ENCODE measurements at regions not wholly inside any gene's neighbourhood (a gene's known extent, or its start where the extent isn't known, plus 50 kb on each side); places are given as distances from the start of the nearest gene placed in this dataset.
"Not testable (repeated sequence)": the region's sequence is repeated elsewhere in the genome, so short reads cannot be mapped to it uniquely, and the experiment has no call there.

DNA sequence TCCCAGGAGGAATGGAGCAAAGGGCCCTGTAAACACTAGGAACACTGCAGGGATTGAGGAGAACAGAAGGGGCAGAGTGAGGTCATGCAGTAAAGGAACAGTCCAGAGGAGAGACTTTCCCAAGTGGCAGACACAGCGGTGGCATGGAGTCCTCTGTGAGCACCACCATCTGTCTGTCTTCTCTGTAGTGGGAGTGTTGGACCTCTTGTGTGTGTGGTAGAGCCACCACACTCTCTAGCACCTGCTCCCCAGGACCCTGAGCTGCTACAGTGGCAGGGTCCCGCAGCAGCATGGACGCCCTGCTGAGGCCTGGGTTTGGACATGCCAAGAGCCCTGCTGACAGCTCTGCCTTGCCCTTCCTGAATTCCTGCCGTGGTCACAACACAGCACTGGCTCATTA, 75.7 kb upstream of the LARP1 start:
- no peak for DNase-seq (ENCODE audit: low read depth)

DNA sequence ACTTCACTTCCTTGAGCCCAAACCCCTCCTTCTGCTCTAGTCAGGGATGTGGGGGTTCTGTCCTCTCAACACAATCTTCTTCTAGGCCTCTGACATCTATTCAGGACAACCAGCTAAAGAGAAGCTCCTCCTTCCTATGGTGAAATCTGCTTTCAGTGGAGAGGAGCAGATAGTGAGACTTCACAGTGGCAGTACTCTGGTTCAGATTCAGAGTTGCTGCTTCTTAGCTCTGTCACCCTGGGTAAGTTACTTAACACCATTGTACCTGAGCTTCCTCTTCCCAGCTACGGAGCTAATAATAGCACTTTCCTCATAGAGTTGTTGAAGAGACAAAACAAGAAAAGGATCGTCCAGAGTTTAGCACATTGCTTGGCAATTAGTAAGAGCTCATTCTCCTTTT, 77.3 kb upstream of the LARP1 start:
- peak; percentile 9 for DNase-seq (ENCODE audit: low read depth)
- Histone ChIP-seq H3K4me1 (ENCODE audit: control insufficient read depth, insufficient read depth, low read length) (peaks cover 6% of the 10 kb centered on the region), H3K4me3 (ENCODE audit: low read length) (no peak overlapping the region)

More for the DNA sequence above, 75.7 kb upstream of the LARP1 start:
- Histone ChIP-seq H3K27me3 (replicated peaks; ENCODE audit: control insufficient read depth, insufficient read depth, low read length) (no peaks in the 10 kb centered on the region), H3K4me3 (ENCODE audit: low read length) (no peak overlapping the region), H3K36me3 (ENCODE audit: control insufficient read depth, insufficient read depth, low read length, severe bottlenecking) (no peaks in the 10 kb centered on the region), H3K4me1 (ENCODE audit: control insufficient read depth, insufficient read depth, low read length) (peaks cover 21% of the 10 kb centered on the region), H3K9ac (ENCODE audit: low read length) (no peak overlapping the region), H3K9me3 (ENCODE audit: control insufficient read depth, low read length) (no peaks in the 10 kb centered on the region)

DNA sequence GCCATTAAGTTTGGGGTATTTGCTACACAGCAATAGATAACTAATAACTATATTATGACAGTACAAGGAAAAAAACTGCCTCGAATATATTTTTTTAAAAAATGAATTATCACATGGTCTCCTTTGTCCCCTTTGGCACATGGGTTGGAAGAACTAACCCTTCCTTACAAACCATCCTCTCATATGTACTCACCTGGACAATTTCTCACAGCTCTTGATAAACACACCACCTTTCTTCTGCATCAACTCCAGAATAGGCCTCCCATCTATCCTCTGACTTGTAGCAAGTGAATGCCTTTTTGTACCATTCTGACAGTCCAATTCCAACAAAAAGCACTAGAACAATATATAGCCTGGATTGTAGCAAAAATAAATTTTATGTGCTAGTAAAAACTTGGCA, 78.7 kb upstream of the LARP1 start:
- Histone ChIP-seq H3K9ac (ENCODE audit: low read length) (no peak overlapping the region), H3K4me3 (ENCODE audit: low read length) (no peak overlapping the region), H3K36me3 (ENCODE audit: control insufficient read depth, insufficient read depth, low read length, severe bottlenecking) (no peaks in the 10 kb centered on the region), H3K4me1 (ENCODE audit: control insufficient read depth, insufficient read depth, low read length) (peaks cover 3% of the 10 kb centered on the region), H3K9me3 (ENCODE audit: control insufficient read depth, low read length) (no peaks in the 10 kb centered on the region), H3K27me3 (replicated peaks; ENCODE audit: control insufficient read depth, insufficient read depth, low read length) (no peaks in the 10 kb centered on the region)
- no peak for DNase-seq (ENCODE audit: low read depth)

More for the DNA sequence above, 77.3 kb upstream of the LARP1 start:
- no peaks in the 10 kb centered on the region for H3K9me3 ChIP-seq (ENCODE audit: control insufficient read depth, low read length)
- H3K36me3 ChIP-seq (ENCODE audit: control insufficient read depth, insufficient read depth, low read length, severe bottlenecking), result no peaks in the 10 kb centered on the region
- H3K9ac ChIP-seq (ENCODE audit: low read length), result peak overlapping the region; percentile 37
- H3K27me3 ChIP-seq (replicated peaks; ENCODE audit: control insufficient read depth, insufficient read depth, low read length), result no peaks in the 10 kb centered on the region

DNA sequence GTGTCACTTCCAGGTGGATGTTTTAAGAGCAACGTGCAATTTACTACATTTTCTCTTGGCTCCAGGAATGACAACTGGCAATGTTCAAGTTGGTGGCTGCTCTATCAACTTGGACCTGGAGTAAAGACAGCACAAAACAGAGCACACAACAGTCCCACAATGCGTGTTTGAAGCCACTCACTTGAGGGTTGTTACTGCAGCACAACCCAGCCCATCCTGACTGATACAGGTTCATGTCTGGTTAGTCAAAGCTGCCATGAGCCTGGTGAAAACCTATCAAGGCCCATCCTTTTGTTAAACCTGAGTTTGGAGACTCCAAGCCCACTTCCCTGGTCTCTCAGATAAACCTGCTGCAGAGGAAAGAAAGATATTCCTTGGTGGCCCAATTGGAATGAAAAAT, 81.1 kb upstream of the LARP1 start:
- DNase-seq (ENCODE audit: low read depth), result no peak
- Histone ChIP-seq H3K4me3 (ENCODE audit: low read length) (no peak overlapping the region), H3K9me3 (ENCODE audit: control insufficient read depth, low read length) (no peaks in the 10 kb centered on the region), H3K4me1 (ENCODE audit: control insufficient read depth, insufficient read depth, low read length) (peaks cover 3% of the 10 kb centered on the region), H3K36me3 (ENCODE audit: control insufficient read depth, insufficient read depth, low read length, severe bottlenecking) (no peaks in the 10 kb centered on the region), H3K27me3 (replicated peaks; ENCODE audit: control insufficient read depth, insufficient read depth, low read length) (no peaks in the 10 kb centered on the region), H3K9ac (ENCODE audit: low read length) (no peak overlapping the region)

DNA sequence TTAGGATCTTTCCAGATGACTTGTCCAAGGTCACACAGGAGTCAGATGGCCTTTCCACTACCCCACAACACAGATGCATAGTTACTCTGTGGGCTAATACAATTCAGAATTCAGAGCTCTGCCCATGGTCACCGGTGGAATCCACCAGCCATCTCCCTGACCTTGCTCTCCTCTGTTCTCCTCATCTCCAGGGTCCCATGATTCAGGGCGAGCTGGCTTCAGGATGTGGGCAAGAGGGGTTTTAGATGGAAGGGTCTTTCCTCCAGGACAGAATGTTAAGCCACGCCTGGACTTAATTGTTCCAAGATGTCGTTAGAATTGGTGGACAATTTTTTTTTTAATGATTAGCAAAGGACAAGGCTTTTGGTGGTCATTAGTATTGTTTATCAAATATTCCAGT, 81.7 kb upstream of the LARP1 start:
- peaks cover 4% of the 10 kb centered on the region for H3K9me3 ChIP-seq (ENCODE audit: control insufficient read depth, low read length)
- DNase-seq (ENCODE audit: low read depth), result no peak
- no peaks in the 10 kb centered on the region for H3K27me3 ChIP-seq (replicated peaks; ENCODE audit: control insufficient read depth, insufficient read depth, low read length)
- no peaks in the 10 kb centered on the region for H3K36me3 ChIP-seq (ENCODE audit: control insufficient read depth, insufficient read depth, low read length, severe bottlenecking)
- no peak overlapping the region for H3K9ac ChIP-seq (ENCODE audit: low read length)
- peaks cover 3% of the 10 kb centered on the region for H3K4me1 ChIP-seq (ENCODE audit: control insufficient read depth, insufficient read depth, low read length)
- no peak overlapping the region for H3K4me3 ChIP-seq (ENCODE audit: low read length)

DNA sequence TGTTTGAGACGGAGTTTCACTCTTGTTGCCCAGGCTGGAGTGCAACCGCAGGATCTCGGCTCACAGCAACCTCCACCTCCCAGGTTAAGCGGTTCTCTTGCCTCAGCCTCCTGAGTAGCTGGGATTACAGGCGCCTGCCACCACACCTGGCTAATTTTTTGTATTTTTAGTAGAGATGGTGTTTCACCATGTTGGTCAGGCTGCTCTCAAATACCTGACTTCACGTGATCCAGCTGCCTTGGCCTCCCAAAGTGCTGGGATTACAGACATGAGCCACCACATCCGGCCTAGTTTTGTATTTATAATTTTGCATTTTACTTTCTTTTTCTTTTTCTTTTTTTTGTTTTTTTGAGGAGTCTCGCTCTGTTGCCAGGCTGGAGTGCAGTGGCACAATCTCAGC, 85.3 kb upstream of the LARP1 start:
- not testable (repeated sequence) for H3K4me3 ChIP-seq (ENCODE audit: low read length); DNase-seq (ENCODE audit: low read depth); H3K4me1 ChIP-seq (ENCODE audit: control insufficient read depth, insufficient read depth, low read length); H3K36me3 ChIP-seq (ENCODE audit: control insufficient read depth, insufficient read depth, low read length, severe bottlenecking); H3K9ac ChIP-seq (ENCODE audit: low read length); H3K27me3 ChIP-seq (replicated peaks; ENCODE audit: control insufficient read depth, insufficient read depth, low read length)
- H3K9me3 ChIP-seq (ENCODE audit: control insufficient read depth, low read length), result peaks cover 16% of the 10 kb centered on the region

DNA sequence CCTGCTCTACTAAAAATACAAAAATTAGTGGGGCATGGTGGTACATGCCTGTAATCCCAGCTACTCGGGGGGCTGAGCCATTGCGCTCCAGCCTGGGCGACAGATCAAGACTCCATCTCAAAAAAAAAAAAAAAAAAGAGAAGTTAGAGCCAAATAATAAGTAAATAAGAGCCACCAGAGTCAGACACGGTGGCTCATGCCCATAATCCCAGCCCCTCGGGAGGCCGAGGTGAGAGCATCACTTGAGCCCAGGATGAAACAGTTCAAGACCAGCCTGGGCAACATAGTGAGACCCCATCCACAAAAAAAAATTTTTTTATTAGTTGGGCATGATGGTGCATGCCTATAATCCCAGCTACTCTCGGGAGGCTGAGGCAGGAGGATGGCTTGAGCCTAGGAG, 85.8 kb upstream of the LARP1 start:
- Histone ChIP-seq H3K4me1 (ENCODE audit: control insufficient read depth, insufficient read depth, low read length) (no peaks in the 10 kb centered on the region), H3K27me3 (replicated peaks; ENCODE audit: control insufficient read depth, insufficient read depth, low read length) (no peaks in the 10 kb centered on the region), H3K9me3 (ENCODE audit: control insufficient read depth, low read length) (peaks cover 21% of the 10 kb centered on the region), H3K36me3 (ENCODE audit: control insufficient read depth, insufficient read depth, low read length, severe bottlenecking) (no peaks in the 10 kb centered on the region), H3K4me3 (ENCODE audit: low read length) (no peak overlapping the region), H3K9ac (ENCODE audit: low read length) (no peak overlapping the region)
- no peak for DNase-seq (ENCODE audit: low read depth)

DNA sequence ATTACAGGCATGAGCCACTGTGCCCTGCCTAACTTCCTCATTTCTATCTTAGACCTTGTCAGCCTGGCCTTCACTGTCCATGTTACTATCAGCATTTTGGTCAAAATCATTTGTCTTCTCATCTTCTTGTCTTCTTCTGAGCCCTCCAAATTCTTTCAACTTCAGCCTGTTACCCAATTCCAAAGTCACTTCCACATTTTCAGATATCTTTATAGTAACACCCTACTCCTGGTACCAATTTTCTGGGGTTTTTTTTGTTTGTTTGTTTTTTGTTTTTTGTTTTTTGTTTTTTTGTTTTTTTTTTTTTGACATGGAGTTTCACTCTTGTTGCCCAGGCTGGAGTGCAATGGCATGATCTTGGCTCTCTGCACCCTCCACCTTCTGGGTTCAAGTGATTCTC, 90.3 kb upstream of the LARP1 start:
- Histone ChIP-seq H3K9me3 (ENCODE audit: control insufficient read depth, low read length) (peaks cover 28% of the 10 kb centered on the region), H3K4me3 (ENCODE audit: low read length) (peak overlapping the region; percentile 8), H3K36me3 (ENCODE audit: control insufficient read depth, insufficient read depth, low read length, severe bottlenecking) (no peaks in the 10 kb centered on the region)

DNA sequence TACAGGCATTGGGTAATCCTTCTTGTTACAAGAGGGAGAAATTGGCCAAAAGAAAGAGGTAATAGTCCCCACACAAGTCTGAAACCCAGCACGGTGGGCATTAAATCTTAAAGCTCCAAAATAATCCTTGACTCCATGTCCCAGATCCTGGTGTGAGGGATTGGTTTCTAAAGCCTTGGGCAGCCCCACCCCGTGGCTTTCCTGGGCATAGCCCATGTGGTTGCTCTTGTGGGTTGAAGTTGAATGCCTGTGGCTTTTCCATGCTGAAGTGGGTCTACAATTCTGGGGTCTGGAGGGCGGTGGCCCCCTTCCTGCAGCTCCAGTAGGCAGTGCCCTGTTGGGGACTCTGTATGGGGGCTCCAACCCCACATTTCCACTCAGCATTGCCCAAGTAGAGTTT, 91.8 kb upstream of the LARP1 start:
- Histone ChIP-seq H3K4me1 (ENCODE audit: control insufficient read depth, insufficient read depth, low read length) (no peaks in the 10 kb centered on the region), H3K4me3 (ENCODE audit: low read length) (no peak overlapping the region), H3K27me3 (replicated peaks; ENCODE audit: control insufficient read depth, insufficient read depth, low read length) (no peaks in the 10 kb centered on the region)

More for the DNA sequence above, 90.3 kb upstream of the LARP1 start:
- no peaks in the 10 kb centered on the region for H3K4me1 ChIP-seq (ENCODE audit: control insufficient read depth, insufficient read depth, low read length)
- no peaks in the 10 kb centered on the region for H3K27me3 ChIP-seq (replicated peaks; ENCODE audit: control insufficient read depth, insufficient read depth, low read length)
- no peak for DNase-seq (ENCODE audit: low read depth)
- H3K9ac ChIP-seq (ENCODE audit: low read length), result no peak overlapping the region

DNA sequence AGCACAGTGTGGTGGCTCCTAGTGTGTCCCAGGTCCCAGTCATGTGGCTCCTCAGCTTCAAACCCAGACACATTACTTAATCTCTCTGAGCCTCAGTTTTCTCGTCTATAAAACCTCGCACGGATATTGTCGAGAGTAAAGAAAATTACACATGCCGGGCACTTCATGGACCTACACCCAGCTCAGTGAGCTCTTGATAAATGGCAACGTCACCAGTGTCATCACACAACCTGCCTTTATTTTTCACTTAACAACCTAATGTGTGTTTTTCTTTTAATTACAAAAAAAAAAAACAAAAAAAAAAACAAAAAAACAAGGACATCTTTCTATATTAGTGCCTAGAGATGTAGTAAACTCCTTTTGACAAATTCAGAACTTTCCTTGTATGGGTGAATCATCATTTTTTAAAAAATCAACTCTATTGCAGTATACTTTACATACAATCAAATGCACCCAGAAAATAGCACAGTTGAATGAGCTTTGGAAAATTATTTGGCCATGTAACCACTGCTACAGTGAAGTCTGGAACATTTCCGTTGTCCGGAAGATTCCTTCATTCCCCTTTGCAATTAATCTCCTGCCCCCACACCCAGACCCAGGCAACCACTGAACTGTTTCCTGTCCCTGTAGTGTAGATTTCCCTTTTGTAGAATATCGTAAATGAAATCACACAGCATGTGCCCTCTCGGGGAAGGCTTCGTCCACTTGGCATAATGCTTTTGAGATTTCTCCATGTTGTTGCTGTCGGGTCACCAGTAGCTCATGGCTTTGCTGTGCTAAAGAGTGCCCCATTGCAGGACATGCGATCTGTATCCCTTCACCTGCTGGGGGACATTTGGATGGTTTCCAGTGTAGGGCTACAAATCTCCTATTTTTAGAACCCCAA, 100.4 kb upstream of the LARP1 start:
- H3K9ac ChIP-seq (ENCODE audit: low read length), result peak overlapping the region; percentile 87
- H3K36me3 ChIP-seq (ENCODE audit: control insufficient read depth, insufficient read depth, low read length, severe bottlenecking), result no peaks in the 10 kb centered on the region
- H3K4me1 ChIP-seq (ENCODE audit: control insufficient read depth, insufficient read depth, low read length), result peaks cover 29% of the 10 kb centered on the region
- no peaks in the 10 kb centered on the region for H3K9me3 ChIP-seq (ENCODE audit: control insufficient read depth, low read length)
- peak overlapping the region; percentile 73 for H3K4me3 ChIP-seq (ENCODE audit: low read length)
- no peak for DNase-seq (ENCODE audit: low read depth)
- no peaks in the 10 kb centered on the region for H3K27me3 ChIP-seq (replicated peaks; ENCODE audit: control insufficient read depth, insufficient read depth, low read length)

More for the DNA sequence above, 91.8 kb upstream of the LARP1 start:
- Histone ChIP-seq H3K9me3 (ENCODE audit: control insufficient read depth, low read length) (peaks cover 24% of the 10 kb centered on the region), H3K9ac (ENCODE audit: low read length) (no peak overlapping the region), H3K36me3 (ENCODE audit: control insufficient read depth, insufficient read depth, low read length, severe bottlenecking) (no peaks in the 10 kb centered on the region)
- DNase-seq (ENCODE audit: low read depth), result no peak

DNA sequence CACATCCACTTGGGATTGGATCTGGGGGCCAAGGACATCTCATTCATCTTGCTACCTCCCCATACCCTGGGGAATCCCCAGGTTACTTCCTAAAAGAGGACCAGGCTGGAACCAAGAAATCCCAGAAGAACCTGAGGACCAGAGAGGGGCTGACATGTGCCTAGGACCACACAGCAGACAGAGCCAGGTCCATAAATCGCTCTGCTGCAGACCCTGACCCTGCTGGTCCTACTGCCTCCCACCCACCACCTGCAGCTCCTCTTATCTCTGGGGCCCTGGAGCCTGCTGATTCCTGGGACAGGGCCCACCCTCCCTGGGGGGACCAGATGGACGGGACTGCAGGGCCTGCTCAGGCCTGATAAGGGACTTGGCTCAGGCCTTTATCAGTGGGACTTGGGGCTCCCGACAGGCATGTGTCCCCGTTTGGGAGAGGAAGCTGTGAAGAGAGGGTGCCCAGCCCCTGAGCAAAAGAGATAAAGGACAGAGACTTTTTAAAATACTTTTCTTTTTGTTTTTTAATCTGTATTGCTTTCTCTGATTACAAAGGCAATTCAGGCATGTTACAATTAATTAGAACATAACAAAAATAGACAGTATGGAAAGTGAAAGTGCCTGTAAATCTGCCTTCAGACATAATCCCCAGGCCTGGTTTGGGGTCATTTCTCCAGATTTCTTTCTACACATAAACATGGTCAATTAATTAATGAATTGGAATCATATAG, 101.3 kb upstream of the LARP1 start:
- Histone ChIP-seq H3K4me1 (ENCODE audit: control insufficient read depth, insufficient read depth, low read length) (peaks cover 36% of the 10 kb centered on the region), H3K27me3 (replicated peaks; ENCODE audit: control insufficient read depth, insufficient read depth, low read length) (no peaks in the 10 kb centered on the region), H3K4me3 (ENCODE audit: low read length) (peak overlapping the region; percentile 73), H3K36me3 (ENCODE audit: control insufficient read depth, insufficient read depth, low read length, severe bottlenecking) (no peaks in the 10 kb centered on the region), H3K9ac (ENCODE audit: low read length) (peak overlapping the region; percentile 87), H3K9me3 (ENCODE audit: control insufficient read depth, low read length) (no peaks in the 10 kb centered on the region)
- DNase-seq (ENCODE audit: low read depth), result no peak

All from adipocyte (in vitro differentiated cells).